ENCODE measurements at regions not wholly inside any gene's neighbourhood (a gene's known extent, or its start where the extent isn't known, plus 50 kb on each side); places are given as distances from the start of the nearest gene placed in this dataset.
"Not testable (repeated sequence)": the region's sequence is repeated elsewhere in the genome, so short reads cannot be mapped to it uniquely, and the experiment has no call there.

DNA sequence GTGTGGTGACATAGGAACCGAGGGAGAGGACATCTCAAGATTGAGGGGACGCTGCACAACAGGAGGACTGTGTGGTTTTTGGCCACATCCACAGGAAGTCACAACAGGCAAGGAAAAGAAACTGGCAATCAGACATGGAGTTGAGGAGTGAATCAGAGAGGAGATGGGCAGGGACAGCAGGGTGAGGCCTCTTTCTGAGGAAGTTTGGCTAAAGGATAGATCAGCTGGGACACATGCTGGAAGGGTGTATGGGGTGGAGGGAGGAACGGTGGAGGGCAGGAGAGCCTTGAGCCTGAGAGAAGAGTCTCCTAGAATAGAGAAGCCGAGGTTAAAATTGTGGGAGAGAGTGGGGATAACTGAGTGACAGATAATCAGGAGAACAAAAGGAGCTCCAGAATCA is 75.1 kb upstream of the CIDEA start:
- DNase-seq (ENCODE audit: low spot score), result not testable (repeated sequence)

DNA sequence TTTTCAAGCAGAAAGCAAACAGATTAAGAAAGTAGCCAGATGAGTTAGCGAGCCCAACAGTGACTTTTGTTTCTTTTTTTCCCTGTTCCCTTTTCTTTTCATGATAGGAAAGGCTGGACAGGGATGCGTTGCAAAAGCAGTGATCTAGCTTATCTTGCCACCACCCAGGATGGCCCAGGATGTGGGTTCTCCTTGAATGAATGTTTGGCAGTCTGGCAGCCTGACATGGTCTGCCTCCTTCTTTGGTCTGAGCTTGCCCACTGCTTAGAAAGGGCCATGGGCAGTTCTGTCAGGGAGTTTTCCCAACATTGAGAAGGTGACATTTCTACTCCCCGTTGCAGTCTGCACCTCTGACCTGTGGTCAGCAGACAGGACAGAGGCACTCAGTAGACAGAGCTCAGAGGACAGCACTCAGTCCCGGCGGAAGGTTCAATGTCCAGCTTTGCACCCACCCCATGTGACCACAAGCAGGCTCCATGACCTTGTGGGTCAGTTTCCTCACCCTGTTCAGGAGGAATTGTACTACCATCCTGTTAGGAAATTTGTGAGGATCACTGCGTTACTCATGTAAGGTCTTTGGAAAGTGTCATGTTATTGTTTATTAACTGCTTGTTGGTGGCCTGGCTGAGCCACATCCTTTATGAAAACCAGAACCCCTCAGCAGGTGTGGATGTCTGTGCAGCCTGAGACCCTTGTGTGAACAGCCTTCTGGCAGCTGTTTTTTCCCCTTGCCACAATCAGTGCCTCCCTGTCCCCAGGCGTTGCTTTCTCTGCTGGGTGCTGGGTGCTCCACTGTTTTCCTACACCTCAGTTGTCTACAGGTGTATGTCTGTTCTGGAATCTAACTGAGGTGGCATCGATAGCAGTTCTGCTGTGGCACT is 74.2 kb upstream of the CIDEA start:
- not testable (repeated sequence) for DNase-seq (ENCODE audit: low spot score)

DNA sequence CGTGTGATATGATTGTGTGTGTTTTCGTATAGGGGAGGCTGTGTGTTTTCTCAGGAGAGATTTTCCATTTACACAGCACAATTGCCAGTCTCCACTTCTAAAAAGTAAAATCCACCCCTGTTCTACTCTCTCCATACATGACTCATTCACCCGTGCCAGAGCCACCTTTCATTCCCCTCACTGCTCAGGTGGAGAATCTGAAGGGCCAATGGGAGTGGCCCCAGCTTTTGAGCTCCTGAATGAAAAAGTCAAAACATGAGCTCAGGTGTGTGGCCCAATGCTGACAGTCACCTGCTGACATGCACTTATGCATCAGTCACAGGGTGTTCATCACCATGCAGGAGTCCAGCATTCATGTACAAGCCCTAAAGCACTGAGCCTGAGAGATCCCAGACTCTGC is 55.4 kb upstream of the CIDEA start:
- not testable (repeated sequence) for DNase-seq (ENCODE audit: low spot score)

DNA sequence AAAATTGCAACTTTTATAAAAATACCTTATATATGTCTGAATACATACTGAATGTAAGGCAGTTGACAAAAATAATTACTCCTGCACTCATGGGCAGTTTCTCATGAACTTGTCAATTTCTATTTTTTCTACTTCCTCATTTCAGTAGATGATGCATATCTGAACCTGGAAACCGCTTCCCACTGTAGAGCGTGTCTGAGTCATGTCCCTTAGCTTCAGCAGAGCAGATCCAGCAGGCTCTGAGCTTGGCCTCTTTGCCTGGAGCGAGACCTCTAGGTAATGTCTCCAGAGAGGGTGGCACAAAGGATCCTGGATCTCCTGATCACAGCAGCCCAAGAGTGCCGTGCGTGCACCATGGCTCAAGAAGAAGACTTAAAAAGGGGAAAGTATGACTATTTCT is 54.0 kb upstream of the CIDEA start:
- DNase-seq (ENCODE audit: low spot score), result peak; percentile 28
